ENCODE measurements at regions not wholly inside any gene's neighbourhood (a gene's known extent, or its start where the extent isn't known, plus 50 kb on each side); places are given as distances from the start of the nearest gene placed in this dataset.

DNA sequence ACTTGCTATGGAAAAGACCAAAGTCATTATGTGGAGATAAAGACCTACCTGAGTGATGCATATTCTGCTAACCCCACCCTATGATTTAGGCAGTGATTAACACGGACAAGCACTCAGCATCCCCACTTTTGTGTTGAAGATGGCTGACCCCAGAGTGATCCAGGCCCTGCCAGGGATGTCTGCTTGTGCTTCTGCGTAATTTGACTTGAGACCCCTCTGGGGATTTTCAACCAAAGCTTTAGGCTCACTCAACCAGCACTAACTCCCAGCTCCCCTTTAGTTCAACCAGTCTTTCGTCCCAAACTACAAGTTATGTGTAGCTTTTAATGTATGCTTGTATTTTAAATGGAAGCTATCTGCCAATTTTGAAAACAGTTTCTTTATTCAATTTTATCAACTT is 538.0 kb upstream of the ID4 start:
- TF ChIP-seq GATA2 (IDR thresholded peaks at IDR 0.05; ENCODE audit: low read depth, low read length) (no peak), GATA3 (IDR thresholded peaks at IDR 0.05; ENCODE audit: low read depth, low read length) (no peak)
